ENCODE measurements at regions not wholly inside any gene's neighbourhood (a gene's known extent, or its start where the extent isn't known, plus 50 kb on each side); places are given as distances from the start of the nearest gene placed in this dataset.

- no peak overlapping the region for H2AFZ ChIP-seq (ENCODE audit: low read depth, low read length)
- no peaks in the 10 kb centered on the region for H3K27me3 ChIP-seq (ENCODE audit: insufficient read depth, low read length)
- no peaks in the 10 kb centered on the region for H3K9me3 ChIP-seq (ENCODE audit: low read length)
- no peaks in the 10 kb centered on the region for H3K4me1 ChIP-seq (ENCODE audit: insufficient read depth, low read length)
- no peak overlapping the region for H3K4me3 ChIP-seq (ENCODE audit: low read length)
- no peaks in the 10 kb centered on the region for H3K36me3 ChIP-seq (ENCODE audit: insufficient read depth, low read length)
Observed at GRCh38 chr2:125581557-125581956, 1074.4 kb upstream of the GYPC start.

DNA sequence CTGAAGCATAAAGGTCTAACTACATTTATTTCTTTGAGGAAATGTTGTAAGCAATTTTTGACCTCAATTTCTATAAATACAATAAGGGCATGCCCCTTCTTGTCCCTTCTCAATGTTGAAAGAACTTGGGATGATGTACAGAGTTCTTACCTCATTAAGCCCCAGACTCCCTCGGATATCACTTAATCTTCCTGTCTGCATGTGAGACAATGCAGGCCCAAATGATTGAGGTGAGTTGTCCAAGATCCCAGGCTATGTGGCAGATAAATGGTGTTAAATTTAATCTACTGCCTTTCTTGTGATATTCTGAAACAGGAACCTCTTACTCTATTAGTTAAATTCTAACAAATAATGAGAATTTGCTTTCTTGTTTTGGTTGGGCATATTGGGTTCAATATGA lies 1073.4 kb upstream of the GYPC start:
- H3K4me3 ChIP-seq (ENCODE audit: low read length) = no peak overlapping the region
- H2AFZ ChIP-seq (ENCODE audit: low read depth, low read length) = no peak overlapping the region
- H3K27me3 ChIP-seq (ENCODE audit: insufficient read depth, low read length) = no peaks in the 10 kb centered on the region
- H3K4me1 ChIP-seq (ENCODE audit: insufficient read depth, low read length) = no peaks in the 10 kb centered on the region
- no peaks in the 10 kb centered on the region for H3K9me3 ChIP-seq (ENCODE audit: low read length)
- H3K36me3 ChIP-seq (ENCODE audit: insufficient read depth, low read length) = no peaks in the 10 kb centered on the region

DNA sequence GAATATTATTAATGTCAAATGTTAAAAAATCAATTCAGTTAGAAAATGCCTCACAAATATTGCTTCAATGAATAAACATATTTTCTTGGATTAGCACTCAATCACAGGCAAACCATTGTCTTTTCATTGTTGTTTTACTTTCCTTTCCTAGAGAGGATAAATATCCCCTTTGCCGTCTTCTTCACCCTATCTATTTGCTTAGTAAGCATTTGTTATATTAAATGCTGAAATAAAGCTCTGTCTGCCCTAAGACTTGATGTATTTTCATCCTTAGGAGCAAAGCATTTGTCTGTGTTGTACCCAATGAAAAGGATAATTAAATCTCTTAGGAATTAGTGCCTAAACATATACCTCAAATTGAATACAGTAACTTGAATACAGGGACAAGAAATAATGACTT lies 1071.2 kb upstream of the GYPC start:
- no peak overlapping the region for H2AFZ ChIP-seq (ENCODE audit: low read depth, low read length)
- no peaks in the 10 kb centered on the region for H3K36me3 ChIP-seq (ENCODE audit: insufficient read depth, low read length)
- no peaks in the 10 kb centered on the region for H3K9me3 ChIP-seq (ENCODE audit: low read length)
- H3K4me1 ChIP-seq (ENCODE audit: insufficient read depth, low read length) = no peaks in the 10 kb centered on the region
- H3K4me3 ChIP-seq (ENCODE audit: low read length) = no peak overlapping the region
- no peaks in the 10 kb centered on the region for H3K27me3 ChIP-seq (ENCODE audit: insufficient read depth, low read length)

DNA sequence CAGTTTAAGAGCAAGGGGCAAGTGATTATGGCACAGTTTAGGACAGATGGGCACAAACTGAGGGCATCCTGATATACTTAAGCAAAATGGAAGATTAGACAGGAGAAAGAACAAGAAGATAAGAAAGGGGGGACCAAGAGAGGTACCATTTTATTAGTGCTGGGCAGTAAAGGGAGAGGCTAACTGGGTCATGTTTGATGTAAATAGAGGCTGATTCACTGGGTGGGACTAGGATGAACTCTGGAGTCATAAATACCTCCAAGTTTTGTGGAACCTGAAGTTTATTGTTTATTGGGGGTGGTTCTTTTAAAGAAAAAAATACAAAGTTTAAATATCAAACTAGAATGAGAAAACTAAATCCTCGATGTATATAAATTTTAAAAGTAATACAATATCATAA lies 1067.2 kb upstream of the GYPC start:
- no peaks in the 10 kb centered on the region for H3K27me3 ChIP-seq (ENCODE audit: insufficient read depth, low read length)
- H3K4me1 ChIP-seq (ENCODE audit: insufficient read depth, low read length) = no peaks in the 10 kb centered on the region
- H3K36me3 ChIP-seq (ENCODE audit: insufficient read depth, low read length) = no peaks in the 10 kb centered on the region
- H2AFZ ChIP-seq (ENCODE audit: low read depth, low read length) = no peak overlapping the region
- no peaks in the 10 kb centered on the region for H3K9me3 ChIP-seq (ENCODE audit: low read length)
- no peak overlapping the region for H3K4me3 ChIP-seq (ENCODE audit: low read length)

- H3K36me3 ChIP-seq (ENCODE audit: insufficient read depth, low read length) = no peaks in the 10 kb centered on the region
- no peaks in the 10 kb centered on the region for H3K27me3 ChIP-seq (ENCODE audit: insufficient read depth, low read length)
- no peak overlapping the region for H3K4me3 ChIP-seq (ENCODE audit: low read length)
- H3K4me1 ChIP-seq (ENCODE audit: insufficient read depth, low read length) = no peaks in the 10 kb centered on the region
- no peaks in the 10 kb centered on the region for H3K9me3 ChIP-seq (ENCODE audit: low read length)
- H2AFZ ChIP-seq (ENCODE audit: low read depth, low read length) = no peak overlapping the region
Observed at GRCh38 chr2:125591954-125592353, 1064.0 kb upstream of the GYPC start.

- Histone ChIP-seq H3K4me1 (ENCODE audit: insufficient read depth, low read length) (no peaks in the 10 kb centered on the region), H3K4me3 (ENCODE audit: low read length) (no peak overlapping the region), H2AFZ (ENCODE audit: low read depth, low read length) (no peak overlapping the region), H3K27me3 (ENCODE audit: insufficient read depth, low read length) (no peaks in the 10 kb centered on the region), H3K36me3 (ENCODE audit: insufficient read depth, low read length) (no peaks in the 10 kb centered on the region), H3K9me3 (ENCODE audit: low read length) (no peaks in the 10 kb centered on the region)
Observed at GRCh38 chr2:125593036-125593435, 1062.9 kb upstream of the GYPC start.

DNA sequence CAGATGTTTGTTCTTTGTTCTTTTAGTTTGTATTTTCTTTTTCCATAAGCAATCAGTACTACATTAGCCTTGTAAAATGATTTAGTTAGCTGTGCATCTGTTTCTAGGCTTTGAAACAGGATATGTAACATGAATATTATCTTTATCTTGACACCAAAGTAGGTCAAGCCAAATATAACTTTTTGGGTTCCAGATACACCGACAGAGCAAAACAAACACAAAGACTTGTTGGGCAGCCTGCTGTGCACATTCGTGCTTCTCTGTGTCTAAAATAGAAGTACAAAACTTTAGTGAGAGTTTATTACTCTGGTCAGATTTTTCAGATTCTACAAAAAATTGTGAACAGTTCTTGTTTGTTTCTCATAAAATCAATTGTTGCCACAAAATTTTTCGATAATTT lies 1059.3 kb upstream of the GYPC start:
- Histone ChIP-seq H3K27me3 (ENCODE audit: insufficient read depth, low read length) (no peaks in the 10 kb centered on the region), H2AFZ (ENCODE audit: low read depth, low read length) (no peak overlapping the region), H3K36me3 (ENCODE audit: insufficient read depth, low read length) (no peaks in the 10 kb centered on the region), H3K9me3 (ENCODE audit: low read length) (no peaks in the 10 kb centered on the region), H3K4me1 (ENCODE audit: insufficient read depth, low read length) (no peaks in the 10 kb centered on the region), H3K4me3 (ENCODE audit: low read length) (no peak overlapping the region)

DNA sequence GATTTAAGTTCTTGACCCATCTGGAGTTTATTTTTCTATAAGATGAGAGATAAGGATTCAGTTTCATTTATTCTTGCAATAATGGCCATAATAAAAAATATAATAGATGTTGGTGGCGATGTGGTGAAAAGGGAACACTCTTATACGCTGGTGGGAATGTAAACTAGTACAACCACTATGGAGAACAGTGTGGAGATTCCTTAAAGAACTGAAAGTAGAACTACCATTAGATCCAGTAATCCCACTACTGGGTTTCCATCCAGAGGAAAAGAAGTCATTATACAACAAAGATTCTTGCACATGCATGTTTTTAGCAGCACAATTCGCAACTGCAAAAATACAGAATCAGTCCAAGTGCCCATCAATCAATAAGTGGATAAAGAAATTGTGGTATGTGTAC lies 1040.5 kb upstream of the GYPC start:
- Histone ChIP-seq H2AFZ (ENCODE audit: low read depth, low read length) (no peak overlapping the region), H3K4me3 (ENCODE audit: low read length) (no peak overlapping the region), H3K36me3 (ENCODE audit: insufficient read depth, low read length) (no peaks in the 10 kb centered on the region), H3K27me3 (ENCODE audit: insufficient read depth, low read length) (no peaks in the 10 kb centered on the region), H3K4me1 (ENCODE audit: insufficient read depth, low read length) (no peaks in the 10 kb centered on the region), H3K9me3 (ENCODE audit: low read length) (no peaks in the 10 kb centered on the region)

DNA sequence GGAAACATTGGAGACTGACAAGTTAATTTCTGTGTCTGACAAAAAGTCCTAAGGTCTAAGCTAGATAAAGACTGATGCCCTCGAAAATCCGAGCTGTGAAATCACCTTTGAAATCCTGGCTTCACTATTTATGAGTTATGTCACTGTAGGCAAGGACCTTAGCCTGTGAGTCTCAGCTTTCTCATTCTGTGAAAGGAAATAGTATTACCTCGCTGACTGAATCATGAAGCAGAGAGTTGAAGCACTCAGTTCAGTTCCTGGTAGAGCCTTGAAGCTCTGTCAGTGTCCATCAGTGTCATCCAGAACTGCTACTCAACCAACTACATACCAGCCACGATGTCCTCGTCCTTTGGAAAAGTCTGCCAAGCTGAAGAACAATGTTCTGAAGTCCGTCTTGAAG lies 1025.6 kb upstream of the GYPC start:
- Histone ChIP-seq H3K36me3 (ENCODE audit: insufficient read depth, low read length) (no peaks in the 10 kb centered on the region), H3K9me3 (ENCODE audit: low read length) (no peaks in the 10 kb centered on the region), H3K4me1 (ENCODE audit: insufficient read depth, low read length) (peaks cover 11% of the 10 kb centered on the region), H2AFZ (ENCODE audit: low read depth, low read length) (no peak overlapping the region), H3K27me3 (ENCODE audit: insufficient read depth, low read length) (no peaks in the 10 kb centered on the region), H3K4me3 (ENCODE audit: low read length) (no peak overlapping the region)

- H3K36me3 ChIP-seq (ENCODE audit: insufficient read depth, low read length) = no peaks in the 10 kb centered on the region
- H3K27me3 ChIP-seq (ENCODE audit: insufficient read depth, low read length) = no peaks in the 10 kb centered on the region
- peaks cover 11% of the 10 kb centered on the region for H3K4me1 ChIP-seq (ENCODE audit: insufficient read depth, low read length)
- H2AFZ ChIP-seq (ENCODE audit: low read depth, low read length) = no peak overlapping the region
- H3K9me3 ChIP-seq (ENCODE audit: low read length) = no peaks in the 10 kb centered on the region
- H3K4me3 ChIP-seq (ENCODE audit: low read length) = no peak overlapping the region
Observed at GRCh38 chr2:125634662-125635061, 1021.3 kb upstream of the GYPC start.

DNA sequence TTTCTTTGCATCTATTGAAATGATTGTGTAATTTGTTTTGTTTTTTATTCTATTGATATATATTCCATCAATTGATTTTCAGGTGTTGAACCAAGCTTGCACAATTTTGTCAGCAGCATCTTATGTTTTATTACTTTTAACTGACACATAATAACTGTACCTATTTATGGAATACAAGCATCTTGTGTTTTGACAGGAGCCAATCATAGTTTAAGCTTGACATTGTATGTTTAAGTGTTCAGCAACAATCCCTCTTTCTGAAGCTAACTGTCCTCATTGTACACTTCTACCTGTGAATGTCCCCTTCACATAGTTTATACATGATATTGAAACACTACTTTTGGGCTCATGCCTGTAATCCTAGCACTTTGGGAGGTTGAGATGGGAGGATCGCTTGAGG lies 1017.6 kb upstream of the GYPC start:
- Histone ChIP-seq H2AFZ (ENCODE audit: low read depth, low read length) (no peak overlapping the region), H3K4me1 (ENCODE audit: insufficient read depth, low read length) (peaks cover 11% of the 10 kb centered on the region), H3K36me3 (ENCODE audit: insufficient read depth, low read length) (no peaks in the 10 kb centered on the region), H3K9me3 (ENCODE audit: low read length) (no peaks in the 10 kb centered on the region), H3K4me3 (ENCODE audit: low read length) (no peak overlapping the region), H3K27me3 (ENCODE audit: insufficient read depth, low read length) (no peaks in the 10 kb centered on the region)

DNA sequence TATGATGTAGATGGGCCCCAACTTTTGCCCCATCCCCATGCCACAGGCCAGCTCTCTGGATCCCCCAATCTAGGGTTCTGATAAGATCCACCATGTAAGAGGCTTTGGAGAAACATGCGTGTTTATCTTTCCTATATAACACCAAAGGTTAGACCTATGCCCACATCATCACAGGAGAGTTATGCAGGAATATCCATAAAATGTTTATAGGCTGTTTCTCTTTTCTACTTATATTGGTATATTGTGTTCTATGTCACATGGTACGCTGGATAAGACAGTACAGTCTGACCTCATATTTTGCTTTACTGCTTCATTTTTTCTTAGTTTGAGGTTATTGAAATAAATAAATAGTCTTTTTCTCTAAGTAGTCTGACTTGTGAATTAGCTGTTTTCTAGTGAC lies 1013.9 kb upstream of the GYPC start:
- Histone ChIP-seq H3K36me3 (ENCODE audit: insufficient read depth, low read length) (no peaks in the 10 kb centered on the region), H3K27me3 (ENCODE audit: insufficient read depth, low read length) (no peaks in the 10 kb centered on the region), H3K4me1 (ENCODE audit: insufficient read depth, low read length) (no peaks in the 10 kb centered on the region), H3K9me3 (ENCODE audit: low read length) (no peaks in the 10 kb centered on the region), H2AFZ (ENCODE audit: low read depth, low read length) (no peak overlapping the region), H3K4me3 (ENCODE audit: low read length) (no peak overlapping the region)

- no peaks in the 10 kb centered on the region for H3K9me3 ChIP-seq (ENCODE audit: low read length)
- no peaks in the 10 kb centered on the region for H3K27me3 ChIP-seq (ENCODE audit: insufficient read depth, low read length)
- H3K36me3 ChIP-seq (ENCODE audit: insufficient read depth, low read length) = no peaks in the 10 kb centered on the region
Observed at GRCh38 chr2:125643128-125643527, 1012.8 kb upstream of the GYPC start.

GRCh38 chr2:125643585-125643984 lies 1012.4 kb upstream of the GYPC start:
- H3K36me3 ChIP-seq (ENCODE audit: insufficient read depth, low read length) = no peaks in the 10 kb centered on the region
- H3K27me3 ChIP-seq (ENCODE audit: insufficient read depth, low read length) = no peaks in the 10 kb centered on the region
- no peak overlapping the region for H3K4me3 ChIP-seq (ENCODE audit: low read length)
- no peak overlapping the region for H2AFZ ChIP-seq (ENCODE audit: low read depth, low read length)
- no peaks in the 10 kb centered on the region for H3K9me3 ChIP-seq (ENCODE audit: low read length)
- H3K4me1 ChIP-seq (ENCODE audit: insufficient read depth, low read length) = no peaks in the 10 kb centered on the region

More at GRCh38 chr2:125643128-125643527, 1012.8 kb upstream of the GYPC start:
- Histone ChIP-seq H3K4me3 (ENCODE audit: low read length) (no peak overlapping the region), H3K4me1 (ENCODE audit: insufficient read depth, low read length) (no peaks in the 10 kb centered on the region), H2AFZ (ENCODE audit: low read depth, low read length) (no peak overlapping the region)

Measured in neuron (in vitro differentiated cells).